ENCODE measurements at regions not wholly inside any gene's neighbourhood (a gene's known extent, or its start where the extent isn't known, plus 50 kb on each side); places are given as distances from the start of the nearest gene placed in this dataset.

GRCh38 chr2:64823794-64824193 lies 165.4 kb upstream of the SLC1A4 start:
- H3K9me3 Mint-ChIP-seq = peaks cover 6% of the 10 kb centered on the region
- H3K4me3 Mint-ChIP-seq = no peak overlapping the region
- ATAC-seq = peak; percentile 92
- H3K4me1 Mint-ChIP-seq = peaks cover 31% of the 10 kb centered on the region
- H3K27ac Mint-ChIP-seq = peak overlapping the region; percentile 29; the same call in 1 of the 2 replicates
- H3K36me3 Mint-ChIP-seq = no peaks in the 10 kb centered on the region
- ChIA-PET POLR2A (no interaction called here), CTCF (interaction anchor here (0.6 to 2.0 kb wide), 6 partner anchors 8 to 177 kb away, joined by 3 to 12 read pairs (median 4); no protein-coding TSS in a partner anchor)
- no peak for TF ChIP-seq ESRRA (CRISPR knock-in tag; IDR thresholded peaks at IDR 0.05; ENCODE audit: borderline replicate concordance)
- TF ChIP-seq FOXP4 (CRISPR knock-in tag; IDR thresholded peaks at IDR 0.05) = 0 out of 2 replicates have a peak, but pooled peaks have one; percentile 56
- TF ChIP-seq ZNF416 (CRISPR knock-in tag; IDR thresholded peaks at IDR 0.05) = no peak
- peaks cover 4% of the 10 kb centered on the region for H3K27me3 Mint-ChIP-seq (ENCODE audit: low read depth)
- DNase-seq (ENCODE audit: low spot score) = peak; percentile 49

GRCh38 chr2:64825831-64826491 lies 163.2 kb upstream of the SLC1A4 start:
- Mint-ChIP-seq H3K9me3 (peaks cover 6% of the 10 kb centered on the region), H3K27me3 (ENCODE audit: low read depth) (peaks cover 4% of the 10 kb centered on the region), H3K4me3 (no peak overlapping the region), H3K36me3 (no peaks in the 10 kb centered on the region), H3K4me1 (peaks cover 31% of the 10 kb centered on the region), H3K27ac (no peak overlapping the region)
- POLR2A ChIA-PET = no interaction called here
- no peak for ATAC-seq
- TF ChIP-seq CDX4 (CRISPR knock-in tag; IDR thresholded peaks at IDR 0.05; ENCODE audit: borderline replicate concordance) = no peak
- no peak for TF ChIP-seq ZNF396 (CRISPR knock-in tag; IDR thresholded peaks at IDR 0.05; ENCODE audit: borderline replicate concordance)
- no peak for TF ChIP-seq RORB (CRISPR knock-in tag; IDR thresholded peaks at IDR 0.05)
- no peak for TF ChIP-seq NFE2L1 (CRISPR knock-in tag; IDR thresholded peaks at IDR 0.05)
- no peak for TF ChIP-seq ZNF219 (CRISPR knock-in tag; IDR thresholded peaks at IDR 0.05; ENCODE audit: borderline replicate concordance)
- TF ChIP-seq AR (CRISPR knock-in tag; IDR thresholded peaks at IDR 0.05) = no peak
- no peak for TF ChIP-seq ZNF425 (CRISPR knock-in tag; conservative IDR thresholded peaks at IDR 0.05)
- TF ChIP-seq USF1 (CRISPR knock-in tag; IDR thresholded peaks at IDR 0.05) = no peak
- CTCF ChIA-PET = no interaction called here
- no peak for DNase-seq (ENCODE audit: low spot score)

GRCh38 chr2:64826703-64827102 lies 162.5 kb upstream of the SLC1A4 start:
- Mint-ChIP-seq H3K27me3 (ENCODE audit: low read depth) (peaks cover 4% of the 10 kb centered on the region), H3K4me1 (peaks cover 31% of the 10 kb centered on the region), H3K4me3 (no peak overlapping the region), H3K36me3 (no peaks in the 10 kb centered on the region), H3K9me3 (peaks cover 6% of the 10 kb centered on the region), H3K27ac (no peak overlapping the region)
- DNase-seq (ENCODE audit: low spot score) (no peak), ATAC-seq (no peak)
- ChIA-PET POLR2A (no interaction called here), CTCF (interaction anchor here (1.0 kb wide), 1 partner anchor 180 kb away, joined by 3 read pairs; no protein-coding TSS in a partner anchor)
- TF ChIP-seq ZNF671 (CRISPR knock-in tag; IDR thresholded peaks at IDR 0.05) = no peak
- TF ChIP-seq USF1 (CRISPR knock-in tag; IDR thresholded peaks at IDR 0.05) = no peak
- no peak for TF ChIP-seq E2F1 (CRISPR knock-in tag; IDR thresholded peaks at IDR 0.05)
- TF ChIP-seq ZNF317 (CRISPR knock-in tag; IDR thresholded peaks at IDR 0.05; ENCODE audit: borderline replicate concordance, low read depth) = no peak
- TF ChIP-seq AR (CRISPR knock-in tag; IDR thresholded peaks at IDR 0.05) = no peak
- TF ChIP-seq IRF1 (CRISPR knock-in tag; IDR thresholded peaks at IDR 0.05) = no peak

Data from WTC11 (cell line).